ENCODE measurements at regions not wholly inside any gene's neighbourhood (a gene's known extent, or its start where the extent isn't known, plus 50 kb on each side); places are given as distances from the start of the nearest gene placed in this dataset.

DNA sequence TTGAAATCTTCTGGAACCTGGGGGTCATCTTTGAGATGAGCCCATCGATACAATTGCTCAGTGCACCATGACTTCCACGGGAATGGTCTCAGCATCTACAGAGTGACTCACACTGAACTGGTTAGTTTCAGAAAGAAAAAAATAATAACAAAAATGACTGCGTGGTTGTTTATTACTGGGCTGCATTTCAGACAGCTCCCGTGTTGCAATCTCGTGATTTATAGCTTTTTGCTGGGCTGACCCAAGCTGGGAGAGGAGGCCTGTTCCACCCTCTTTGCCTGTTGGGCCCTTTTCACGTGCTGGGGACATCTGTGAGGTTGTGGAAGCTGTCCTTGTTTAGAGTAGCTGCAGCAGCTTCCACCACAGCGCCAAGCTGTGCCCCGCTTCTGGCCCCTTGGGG is 225.5 kb downstream of the BMP7 start:
- no peak for TF ChIP-seq CTCF (IDR thresholded peaks at IDR 0.05)
- no peak for TF ChIP-seq EZH2phosphoT487 (IDR thresholded peaks at IDR 0.05)
- no peak for TF ChIP-seq EZH2 (IDR thresholded peaks at IDR 0.05)
